ENCODE measurements at regions not wholly inside any gene's neighbourhood (a gene's known extent, or its start where the extent isn't known, plus 50 kb on each side); places are given as distances from the start of the nearest gene placed in this dataset.

DNA sequence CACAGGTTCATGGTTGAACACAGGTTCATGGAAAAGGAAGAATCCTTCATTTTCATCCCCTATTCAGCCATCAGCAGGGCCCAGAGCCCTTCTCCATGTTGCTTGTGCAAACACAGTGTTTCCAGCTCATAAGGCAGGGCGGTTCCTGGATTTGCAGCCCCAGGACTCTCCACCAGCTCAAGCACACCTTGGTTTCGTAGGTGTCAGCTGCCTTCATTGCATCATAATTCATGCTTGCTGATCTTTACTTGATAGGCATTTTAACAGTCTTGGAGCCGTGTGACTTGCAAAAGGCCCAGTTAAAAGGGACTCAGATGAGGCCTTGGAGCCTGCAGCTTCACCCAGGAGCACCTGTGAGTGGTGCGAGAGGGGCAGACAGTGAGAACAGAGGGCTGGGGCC, 318.1 kb upstream of the B3GAT1 start:
- no peak for TF ChIP-seq POLR2A (IDR thresholded peaks at IDR 0.05; ENCODE audit: low read length)
- TF ChIP-seq GATA1 (IDR thresholded peaks at IDR 0.05; ENCODE audit: low read depth, low read length): no peak
